Ammon's horn (tissue), 1 donor: ENCODE measurements at regions not wholly inside any gene's neighbourhood (a gene's known extent, or its start where the extent isn't known, plus 50 kb on each side); places are given as distances from the start of the nearest gene placed in this dataset.

Experiments
- DNase-seq: peaks from one replicate; pipeline ENCODE4 v3.0.0-alpha.2; 2016; ENCODE audit warnings: low spot score

- no peak for DNase-seq
These were observed 56.0 kb upstream of the CD53 start for GRCh38 chr1:110816945-110817344.

DNA sequence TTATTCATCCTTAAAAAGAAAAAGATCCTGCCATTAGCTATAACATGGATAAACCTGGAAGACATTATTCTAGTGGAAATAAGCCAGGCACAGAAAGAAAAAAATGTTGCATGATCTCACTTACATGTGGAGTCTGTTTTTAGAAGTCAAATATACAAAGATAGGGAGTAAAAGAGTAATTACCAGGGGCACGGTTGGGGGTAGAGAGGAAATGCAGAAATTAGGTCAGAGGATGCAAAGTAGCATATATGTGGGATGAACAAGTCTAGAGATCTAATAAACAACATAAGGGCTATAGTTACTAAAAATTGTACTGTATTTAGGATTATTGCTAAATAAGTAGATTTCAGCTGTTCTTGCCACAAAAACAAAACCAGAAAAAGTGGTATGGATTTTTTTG lies 61.4 kb upstream of the CD53 start:
- DNase-seq: no peak

DNA sequence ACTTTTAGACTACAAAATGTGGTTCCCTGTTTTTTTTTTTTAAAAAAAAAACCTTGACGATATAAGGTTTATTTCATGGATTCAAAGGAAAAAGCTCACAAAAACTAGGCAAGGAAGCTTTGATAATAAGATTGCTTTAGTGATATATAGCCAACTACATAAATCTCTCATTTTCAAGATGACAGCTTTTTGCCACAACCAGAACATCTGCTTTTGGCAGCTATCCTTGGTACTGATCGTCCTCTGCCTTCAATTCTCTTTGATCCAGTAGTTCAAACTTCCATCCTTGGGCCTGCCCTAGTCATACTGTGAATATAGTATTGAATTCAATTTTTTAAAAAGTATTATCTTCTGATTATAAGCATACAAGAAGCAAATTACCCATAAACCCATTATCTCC lies 72.9 kb upstream of the CD53 start:
- no peak for DNase-seq

GRCh38 chr1:110798691-110799256 lies 74.2 kb upstream of the CD53 start:
- no peak for DNase-seq

GRCh38 chr1:110788673-110789072 lies 84.3 kb upstream of the CD53 start:
- DNase-seq: no peak

GRCh38 chr1:110787328-110788071 lies 85.4 kb upstream of the CD53 start:
- no peak for DNase-seq

DNA sequence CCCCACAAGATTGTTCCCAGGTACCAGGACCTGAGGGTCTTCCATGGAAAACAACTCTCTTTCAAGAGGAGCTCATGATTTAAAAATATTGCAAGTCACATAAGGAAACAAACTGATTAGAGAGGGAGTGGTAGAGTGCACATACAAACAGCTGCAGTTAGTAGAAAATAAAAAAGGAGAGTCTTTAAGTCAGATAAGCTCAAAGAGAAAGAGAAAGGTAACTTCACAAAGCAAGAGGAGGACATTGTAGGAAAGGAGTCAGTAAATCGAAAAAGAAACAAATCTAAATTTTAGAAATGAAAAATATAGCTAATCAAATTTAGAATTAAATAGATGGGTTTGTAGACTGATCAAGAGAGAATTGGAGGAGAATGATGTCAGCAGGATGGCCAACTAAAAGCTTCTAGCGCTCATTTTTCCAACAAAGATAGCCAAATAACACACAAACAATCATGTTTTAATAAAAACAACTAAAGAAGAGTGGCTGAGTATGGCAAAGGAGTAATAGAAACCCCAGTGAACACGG lies 86.1 kb upstream of the CD53 start:
- no peak for DNase-seq

GRCh38 chr1:110785612-110786011 lies 87.3 kb upstream of the CD53 start:
- no peak for DNase-seq

DNA sequence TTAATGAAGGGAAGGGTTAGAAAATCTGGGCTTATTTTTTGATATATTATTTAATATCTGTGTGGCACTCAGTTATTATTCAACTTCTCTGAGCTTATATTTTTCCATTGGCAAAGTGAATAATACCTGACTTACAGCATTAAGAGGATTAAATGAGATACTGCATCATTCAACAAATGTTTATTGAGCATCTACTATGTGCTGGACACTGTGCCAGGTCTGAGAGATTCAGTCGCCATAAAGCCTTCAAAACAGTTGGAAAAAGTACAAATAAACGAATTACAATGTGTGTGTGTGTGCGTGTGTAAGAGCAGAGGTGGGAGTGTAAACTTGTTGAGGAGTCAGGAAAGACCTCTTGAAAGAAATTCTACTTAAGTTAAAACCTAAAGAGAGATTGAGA lies 87.9 kb upstream of the CD53 start:
- DNase-seq: no peak

GRCh38 chr1:110783292-110783918 lies 89.5 kb upstream of the CD53 start:
- peak; percentile 80 for DNase-seq

- DNase-seq: no peak
These were observed 91.4 kb upstream of the CD53 start for GRCh38 chr1:110781525-110781924.

DNA sequence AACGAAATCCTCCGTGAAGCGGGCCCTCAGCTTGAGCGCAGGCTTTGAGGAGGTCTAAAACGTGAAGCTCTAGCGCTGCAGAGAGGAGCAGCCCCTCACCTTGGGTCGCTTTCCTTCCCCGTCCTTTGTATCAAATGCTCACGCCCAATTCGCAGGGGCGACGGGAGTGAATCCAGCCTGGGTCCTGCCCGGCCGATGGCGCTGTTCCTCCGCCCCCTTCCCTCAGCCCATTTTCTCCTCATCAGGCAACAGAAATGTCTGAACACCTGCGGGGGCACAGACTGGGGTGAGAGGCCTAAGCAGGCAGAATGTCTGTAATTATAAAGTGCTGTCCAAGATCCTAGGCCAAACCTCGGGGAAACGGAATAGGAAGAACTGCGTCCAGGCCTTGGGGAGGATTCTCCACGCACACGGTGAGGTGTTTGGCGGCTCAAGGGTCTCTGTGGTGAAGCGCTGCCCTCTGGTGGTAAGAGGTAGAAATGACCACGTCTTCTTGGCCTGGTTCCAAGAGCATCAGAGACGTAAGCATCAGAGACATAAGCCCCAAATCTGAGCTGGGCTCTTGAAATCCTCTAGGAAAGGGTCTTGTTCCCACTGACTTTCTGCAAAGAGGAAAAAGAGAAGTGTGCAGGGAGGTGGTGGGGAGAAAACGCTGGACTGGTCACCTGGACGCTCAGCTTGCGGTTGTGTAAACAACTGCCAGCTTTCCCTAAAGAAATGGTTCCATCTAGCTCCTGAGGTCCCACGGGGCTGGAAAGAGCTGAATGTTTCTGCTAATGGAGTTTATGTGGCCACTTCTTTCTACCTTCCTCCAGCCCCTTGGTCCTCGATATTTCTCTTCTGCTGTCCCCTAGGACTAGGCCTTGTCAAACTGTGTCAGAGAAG lies 92.1 kb upstream of the CD53 start:
- DNase-seq: peak; percentile 88

GRCh38 chr1:110779636-110780035 lies 93.3 kb upstream of the CD53 start:
- no peak for DNase-seq

DNA sequence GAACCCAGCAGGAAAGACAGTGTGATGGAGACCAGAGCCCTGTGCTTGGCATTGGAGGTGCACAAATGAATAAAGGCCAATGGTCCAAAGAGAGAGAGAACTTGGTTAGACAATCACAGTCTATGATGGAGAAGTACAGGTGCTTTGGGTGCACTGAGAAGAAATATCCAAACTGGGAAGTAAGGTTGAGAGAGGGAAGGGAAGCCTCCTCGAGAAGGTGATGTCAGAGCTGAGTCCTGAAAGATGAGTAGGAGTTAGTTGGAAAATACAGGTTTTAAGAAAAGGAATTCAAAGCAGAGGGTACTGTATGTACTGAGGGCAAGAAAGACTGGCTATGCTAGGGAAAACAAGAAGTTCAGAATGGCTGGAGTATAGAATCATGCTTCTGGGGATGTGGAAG lies 94.1 kb upstream of the CD53 start:
- no peak for DNase-seq

DNA sequence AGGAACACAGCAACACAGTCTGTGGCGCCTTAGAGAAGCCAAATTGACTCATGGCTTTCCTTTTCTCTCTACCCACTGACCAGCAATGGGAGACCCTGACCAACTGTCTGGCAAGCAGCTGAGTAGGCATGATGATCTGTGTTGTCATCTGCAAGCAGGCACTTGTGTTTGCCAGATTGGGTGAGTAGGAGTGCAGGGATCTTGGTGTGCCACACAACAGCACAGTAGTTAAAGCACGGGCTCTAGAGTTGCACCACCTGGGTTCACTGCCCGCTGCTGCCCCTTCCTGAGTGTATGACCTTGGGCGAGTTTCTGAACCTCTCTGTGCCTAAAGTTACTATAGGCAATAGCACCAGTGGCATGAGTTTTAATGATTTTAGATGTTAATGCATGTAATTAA lies 95.7 kb upstream of the CD53 start:
- DNase-seq: peak; percentile 40

- DNase-seq: no peak
These were observed 98.5 kb upstream of the CD53 start for GRCh38 chr1:110774398-110774797.

- DNase-seq: no peak
These were observed 99.1 kb upstream of the KCNA3 start for GRCh38 chr1:110773813-110774212.

- no peak for DNase-seq
These were observed 96.7 kb upstream of the KCNA3 start for GRCh38 chr1:110771245-110772022.

GRCh38 chr1:110770832-110771231 lies 96.1 kb upstream of the KCNA3 start:
- no peak for DNase-seq

DNA sequence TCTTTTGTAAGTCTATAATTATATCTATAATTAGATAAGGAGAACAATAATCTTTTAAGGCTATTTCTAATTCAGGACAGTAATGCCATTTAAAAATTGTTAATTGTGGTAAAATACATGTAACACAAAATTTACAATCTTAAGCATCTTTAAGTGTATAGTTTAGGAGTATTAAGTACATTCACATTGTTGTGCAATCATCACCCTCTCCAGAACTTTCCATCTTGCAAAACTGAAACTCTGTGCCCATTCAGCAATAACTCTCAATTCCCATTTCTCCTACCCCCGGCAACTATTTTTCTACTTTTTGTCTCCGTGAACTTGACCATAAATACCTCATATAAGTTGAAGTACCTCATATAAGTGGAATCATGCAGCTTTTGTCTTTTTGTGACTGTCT lies 93.9 kb upstream of the KCNA3 start:
- DNase-seq: no peak

- no peak for DNase-seq
These were observed 91.6 kb upstream of the KCNA3 start for GRCh38 chr1:110766336-110766647.
